ENCODE measurements at regions not wholly inside any gene's neighbourhood (a gene's known extent, or its start where the extent isn't known, plus 50 kb on each side); places are given as distances from the start of the nearest gene placed in this dataset.

DNA sequence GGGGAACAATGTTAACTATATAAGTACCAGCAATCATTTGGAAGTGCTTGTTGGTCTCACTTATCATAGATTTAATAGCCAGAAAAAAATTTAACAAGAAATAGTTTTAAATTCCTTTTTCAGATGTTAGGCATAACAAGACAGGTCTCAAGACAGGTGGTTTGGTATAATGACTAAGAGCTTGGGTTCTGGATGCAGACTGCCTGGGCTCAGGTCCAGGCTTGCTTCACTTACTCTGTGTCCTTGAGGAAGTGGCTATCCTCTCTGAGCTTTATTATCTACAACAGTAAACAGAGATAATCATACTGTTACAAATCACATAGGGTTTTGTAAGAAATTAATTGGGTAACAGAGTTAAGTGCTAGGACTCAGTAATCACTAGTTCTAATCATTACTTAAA lies 338.0 kb upstream of the FLRT2 start:
- TF ChIP-seq, protein P1, sequence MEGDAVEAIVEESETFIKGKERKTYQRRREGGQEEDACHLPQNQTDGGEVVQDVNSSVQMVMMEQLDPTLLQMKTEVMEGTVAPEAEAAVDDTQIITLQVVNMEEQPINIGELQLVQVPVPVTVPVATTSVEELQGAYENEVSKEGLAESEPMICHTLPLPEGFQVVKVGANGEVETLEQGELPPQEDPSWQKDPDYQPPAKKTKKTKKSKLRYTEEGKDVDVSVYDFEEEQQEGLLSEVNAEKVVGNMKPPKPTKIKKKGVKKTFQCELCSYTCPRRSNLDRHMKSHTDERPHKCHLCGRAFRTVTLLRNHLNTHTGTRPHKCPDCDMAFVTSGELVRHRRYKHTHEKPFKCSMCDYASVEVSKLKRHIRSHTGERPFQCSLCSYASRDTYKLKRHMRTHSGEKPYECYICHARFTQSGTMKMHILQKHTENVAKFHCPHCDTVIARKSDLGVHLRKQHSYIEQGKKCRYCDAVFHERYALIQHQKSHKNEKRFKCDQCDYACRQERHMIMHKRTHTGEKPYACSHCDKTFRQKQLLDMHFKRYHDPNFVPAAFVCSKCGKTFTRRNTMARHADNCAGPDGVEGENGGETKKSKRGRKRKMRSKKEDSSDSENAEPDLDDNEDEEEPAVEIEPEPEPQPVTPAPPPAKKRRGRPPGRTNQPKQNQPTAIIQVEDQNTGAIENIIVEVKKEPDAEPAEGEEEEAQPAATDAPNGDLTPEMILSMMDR (IDR thresholded peaks at IDR 0.05) = no peak
- no peak for TF ChIP-seq POLR2A (IDR thresholded peaks at IDR 0.05)
